NCI-H146 treated with DMSO at 0.1 percent for 48 hours (cell line): ENCODE measurements at regions not wholly inside any gene's neighbourhood (a gene's known extent, or its start where the extent isn't known, plus 50 kb on each side); places are given as distances from the start of the nearest gene placed in this dataset.
"Not testable (repeated sequence)": the region's sequence is repeated elsewhere in the genome, so short reads cannot be mapped to it uniquely, and the experiment has no call there.

ENCODE experiments used
- DNase-seq: peaks from one replicate; lab custom pipeline; 2025; ENCODE audit not compliant: unreplicated experiment; lab: John Stamatoyannopoulos, UW

DNA sequence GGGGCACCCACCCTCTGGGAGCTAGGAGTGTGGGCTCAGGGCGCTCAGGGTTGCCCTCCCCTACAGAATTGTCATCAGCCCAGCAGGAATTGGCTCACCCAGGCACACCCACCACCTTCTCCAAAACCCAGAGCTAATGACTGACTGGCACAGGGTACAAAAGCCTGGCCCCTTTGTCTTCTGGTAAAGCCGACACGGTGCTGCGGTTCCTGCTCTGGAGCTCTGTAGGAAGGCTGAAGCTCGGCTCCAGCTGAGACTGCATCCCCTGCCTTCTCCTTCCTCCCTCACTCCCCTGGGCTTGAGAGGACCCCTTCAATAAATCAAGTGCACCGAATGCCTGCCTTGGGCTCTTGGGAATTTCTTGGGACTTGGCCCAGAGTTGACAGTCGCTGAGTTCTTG lies 117.9 kb upstream of the EEPD1 start:
- DNase-seq: no peak

DNA sequence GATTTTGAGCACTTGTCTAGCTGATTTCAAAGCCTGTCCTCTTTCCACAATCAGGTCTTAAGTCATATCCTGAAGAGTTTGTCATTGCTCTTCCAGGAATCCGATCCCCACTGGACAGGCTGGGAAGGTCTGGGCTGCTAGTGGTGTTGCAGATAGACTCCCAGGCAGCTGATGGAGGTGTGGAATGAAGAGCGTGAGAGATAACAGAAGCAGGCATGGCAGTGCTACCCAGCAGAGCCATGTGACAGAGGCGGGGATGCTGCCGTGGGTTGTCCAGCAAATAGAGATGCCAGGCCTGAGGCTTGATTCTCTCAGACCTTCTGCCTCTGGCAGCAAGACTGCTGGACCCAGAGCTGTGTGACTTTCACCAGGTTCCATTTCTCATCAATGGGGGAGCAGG lies 116.5 kb upstream of the EEPD1 start:
- DNase-seq: no peak

DNA sequence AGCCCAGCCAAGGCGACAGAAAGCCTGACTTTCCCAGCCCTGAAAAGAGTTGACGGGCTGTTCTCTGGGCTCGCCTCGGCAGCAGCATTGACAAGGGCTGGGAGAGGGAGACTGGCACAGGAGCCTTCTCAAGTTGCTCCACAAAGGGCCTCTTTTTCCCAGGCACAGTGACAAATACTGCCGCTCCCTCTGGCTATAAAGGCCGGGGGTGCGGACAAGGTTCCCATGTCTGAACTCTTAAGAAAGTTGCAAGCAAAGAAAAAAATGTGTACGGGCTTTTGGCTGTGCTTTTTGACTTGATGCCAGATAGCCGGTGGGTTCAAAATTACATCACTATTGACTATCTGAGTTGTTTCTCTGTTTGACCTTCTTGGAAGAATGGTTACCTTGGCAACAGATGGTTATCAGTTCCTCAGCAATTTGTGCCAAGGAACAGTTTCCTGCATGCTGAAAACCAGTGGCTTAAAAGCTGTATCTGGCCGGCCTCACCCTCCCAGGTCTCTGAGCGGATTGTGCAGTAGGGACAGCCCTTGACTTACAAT lies 115.9 kb upstream of the EEPD1 start:
- peak; percentile 45 for DNase-seq

DNA sequence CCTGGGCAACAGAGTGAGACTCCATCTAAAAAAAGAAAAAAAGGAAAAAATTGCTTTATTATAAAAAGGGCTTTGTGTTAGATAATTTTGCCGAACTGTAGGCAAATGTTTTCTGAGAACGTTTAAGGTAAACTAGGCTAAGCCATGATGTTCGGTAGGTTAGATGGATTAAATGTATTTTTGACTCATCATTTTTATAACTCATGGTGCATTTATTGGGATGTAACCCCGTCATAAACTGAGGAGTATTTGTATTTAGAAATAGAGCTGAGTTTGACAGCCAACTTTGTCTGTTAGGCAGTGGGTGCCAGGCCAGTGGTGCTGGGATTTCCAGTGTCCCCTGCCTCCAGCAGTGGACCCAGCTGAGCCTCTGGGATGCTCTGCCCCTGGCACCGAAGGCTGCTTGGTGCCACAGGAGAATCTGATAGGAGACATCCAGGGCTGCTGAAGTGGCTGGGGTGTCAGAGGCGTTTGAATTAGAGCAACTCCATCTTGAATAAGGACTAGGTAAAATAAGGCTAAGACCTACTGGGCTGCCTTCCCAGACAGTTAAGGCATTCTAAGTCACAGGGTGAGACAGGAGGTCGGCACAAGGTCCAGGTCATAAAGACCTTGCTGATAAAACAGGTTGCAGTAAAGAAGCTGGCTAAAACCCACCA lies 114.9 kb upstream of the EEPD1 start:
- DNase-seq: no peak

DNA sequence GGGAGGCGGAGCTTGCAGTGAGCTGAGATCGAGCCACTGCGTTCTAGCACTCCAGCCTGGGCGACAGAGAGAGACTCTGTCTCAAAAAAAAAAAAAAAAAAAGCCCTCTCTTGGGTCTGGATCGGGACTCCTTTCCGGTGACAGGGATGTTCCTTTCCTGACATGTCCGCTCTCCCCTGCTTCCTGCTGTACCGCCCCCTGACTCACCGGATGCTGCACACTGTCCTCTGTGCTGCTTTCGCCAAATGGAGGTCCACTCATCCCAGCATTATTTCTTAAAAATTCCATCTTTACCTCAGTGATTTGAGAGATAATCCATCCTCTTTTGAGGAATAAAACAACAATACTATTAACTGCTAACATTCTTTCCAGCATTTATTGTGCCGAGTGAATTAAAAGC lies 113.8 kb upstream of the EEPD1 start:
- no peak for DNase-seq

DNA sequence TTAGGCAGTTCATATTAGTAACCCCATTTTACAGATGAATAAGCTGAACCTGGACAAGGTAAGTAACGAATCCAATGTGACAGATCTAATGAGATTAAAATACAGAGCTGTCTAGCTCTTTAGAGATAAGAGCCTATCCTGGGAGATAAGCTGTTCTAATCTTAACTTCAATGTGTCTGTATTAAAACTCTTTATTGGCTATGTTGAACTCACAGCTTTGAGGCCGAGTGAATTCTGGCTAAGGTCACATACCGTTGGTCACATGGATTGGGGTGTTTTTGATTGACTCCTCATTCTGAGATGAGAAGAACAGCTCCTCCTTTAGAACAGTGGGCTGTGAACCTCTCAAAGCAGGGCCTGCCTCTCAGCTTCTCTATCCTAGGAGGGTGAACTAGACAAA lies 113.4 kb upstream of the EEPD1 start:
- no peak for DNase-seq

DNA sequence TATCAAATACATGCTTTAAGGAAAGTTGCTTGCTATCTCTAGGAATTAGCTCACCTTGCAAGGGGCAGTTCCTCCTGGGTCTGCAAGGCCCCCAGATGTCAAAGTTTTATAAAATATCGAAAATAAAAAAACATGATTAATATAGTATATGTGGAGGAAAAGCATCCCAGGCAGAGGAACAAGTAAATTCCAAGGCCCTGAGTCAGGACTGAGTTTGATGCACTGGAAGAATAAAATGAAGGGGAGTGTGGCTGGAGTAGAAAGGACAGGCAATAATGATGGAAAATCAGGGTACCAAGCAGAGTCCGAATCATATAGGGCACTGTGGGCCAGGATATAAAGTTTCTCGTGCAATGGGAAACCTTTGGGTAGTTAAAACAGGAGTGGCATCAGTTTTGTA lies 112.4 kb upstream of the EEPD1 start:
- no peak for DNase-seq

DNA sequence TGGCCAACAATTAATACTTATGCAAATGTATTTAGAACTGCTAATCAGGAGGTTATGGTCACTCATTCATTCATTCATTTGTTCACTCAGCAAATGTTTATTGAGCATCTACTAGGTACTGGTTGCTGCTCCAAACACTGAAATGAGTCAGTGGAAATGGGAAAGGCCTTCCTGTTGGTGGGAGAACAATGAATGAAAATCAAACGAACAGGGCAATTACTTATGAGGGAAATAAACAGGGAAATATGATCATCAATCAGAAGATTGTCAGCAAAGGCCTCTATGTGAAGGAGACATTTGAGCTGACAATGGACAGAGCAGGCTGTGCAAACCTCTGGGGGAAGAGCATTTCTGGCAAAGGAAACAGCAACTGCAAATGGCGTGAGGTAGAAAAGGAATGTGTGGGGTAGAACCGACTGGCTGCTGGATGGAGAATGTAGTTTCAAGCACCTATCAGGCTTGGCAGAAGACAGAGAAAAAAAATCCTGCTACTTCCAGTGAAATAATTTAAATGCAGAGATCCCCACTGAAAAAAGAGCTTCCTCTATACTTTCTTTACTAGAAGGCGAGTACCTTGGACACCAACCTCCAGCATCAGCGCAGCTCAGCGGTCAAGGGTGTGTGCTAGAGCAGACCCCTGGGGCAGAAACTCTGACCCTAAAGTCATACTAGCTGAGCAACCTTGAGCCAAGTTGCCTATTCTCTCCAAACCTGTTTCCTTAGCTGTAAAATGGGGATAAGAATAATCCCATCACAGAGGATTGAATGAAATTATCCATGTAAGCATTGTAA lies 108.8 kb upstream of the EEPD1 start:
- DNase-seq: no peak

DNA sequence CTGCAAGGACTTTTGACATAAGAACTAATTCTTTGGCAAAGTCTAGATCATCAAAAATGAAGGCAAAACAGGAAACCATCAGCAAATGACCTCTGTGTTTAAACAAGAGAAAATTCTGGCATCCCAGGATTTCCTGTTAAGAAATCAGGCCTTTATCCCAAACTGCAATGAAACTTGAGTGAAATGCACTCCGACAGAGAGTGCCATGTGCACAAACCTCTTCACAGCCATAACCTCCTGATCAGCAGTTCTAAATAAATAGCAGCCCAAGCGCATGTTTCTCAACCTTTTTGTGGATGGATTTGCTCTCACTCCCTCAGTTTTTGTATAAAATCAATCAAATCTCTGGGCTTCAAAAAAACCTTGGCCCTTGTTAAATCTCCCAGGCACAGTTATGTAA lies 107.7 kb upstream of the EEPD1 start:
- no peak for DNase-seq

DNA sequence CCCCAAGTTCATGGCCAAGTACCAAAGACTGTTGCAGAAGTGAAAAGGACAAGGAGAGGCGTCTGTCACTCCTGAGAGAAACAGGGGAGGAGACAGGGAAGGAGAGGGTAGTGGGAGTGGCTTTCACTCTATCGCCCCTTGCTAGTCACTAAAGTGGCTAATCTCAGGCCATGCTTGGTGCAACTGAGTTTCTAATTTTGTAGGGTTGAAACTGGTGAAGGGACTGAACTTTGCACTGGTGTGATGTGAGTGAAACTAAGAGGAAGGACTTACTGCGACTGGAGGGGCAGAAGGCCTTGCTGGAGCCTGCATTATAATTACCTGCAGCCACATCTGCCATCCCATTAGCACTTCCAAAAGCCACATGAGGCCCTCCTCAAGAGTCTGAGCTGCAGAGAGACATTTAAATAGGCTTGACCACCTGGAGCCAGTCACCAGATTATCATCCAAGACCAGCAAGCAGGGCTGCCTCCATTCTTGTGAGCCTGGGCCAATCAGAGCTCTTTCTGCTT lies 107.2 kb upstream of the EEPD1 start:
- DNase-seq: no peak

DNA sequence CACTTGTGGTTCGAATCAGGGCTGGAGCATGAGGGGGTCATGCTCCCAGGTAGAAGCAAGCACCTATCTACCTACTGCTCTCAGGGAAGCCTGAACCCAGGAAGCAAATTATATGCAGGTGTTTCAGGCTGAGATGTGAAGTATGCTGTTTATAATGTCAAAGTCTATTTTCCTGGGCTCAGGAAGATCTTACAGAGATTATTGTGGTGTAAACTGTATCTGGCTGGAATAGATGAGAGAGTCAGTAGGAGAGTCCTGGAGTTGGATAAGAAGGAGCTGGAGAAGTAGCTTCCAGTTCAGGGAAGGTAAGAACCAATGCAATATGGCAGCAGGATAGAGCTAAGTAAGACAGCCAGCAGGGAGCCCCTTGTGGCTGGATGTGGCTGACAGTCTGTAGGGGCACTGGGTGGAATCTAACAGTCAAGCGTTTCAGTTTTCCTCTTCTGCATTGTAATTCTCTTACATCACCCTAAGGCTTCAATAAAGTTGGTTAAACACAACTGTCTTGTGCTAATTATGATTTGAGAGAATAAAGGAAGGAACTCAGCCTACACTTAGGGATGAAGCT lies 105.9 kb upstream of the EEPD1 start:
- DNase-seq: peak; percentile 28

DNA sequence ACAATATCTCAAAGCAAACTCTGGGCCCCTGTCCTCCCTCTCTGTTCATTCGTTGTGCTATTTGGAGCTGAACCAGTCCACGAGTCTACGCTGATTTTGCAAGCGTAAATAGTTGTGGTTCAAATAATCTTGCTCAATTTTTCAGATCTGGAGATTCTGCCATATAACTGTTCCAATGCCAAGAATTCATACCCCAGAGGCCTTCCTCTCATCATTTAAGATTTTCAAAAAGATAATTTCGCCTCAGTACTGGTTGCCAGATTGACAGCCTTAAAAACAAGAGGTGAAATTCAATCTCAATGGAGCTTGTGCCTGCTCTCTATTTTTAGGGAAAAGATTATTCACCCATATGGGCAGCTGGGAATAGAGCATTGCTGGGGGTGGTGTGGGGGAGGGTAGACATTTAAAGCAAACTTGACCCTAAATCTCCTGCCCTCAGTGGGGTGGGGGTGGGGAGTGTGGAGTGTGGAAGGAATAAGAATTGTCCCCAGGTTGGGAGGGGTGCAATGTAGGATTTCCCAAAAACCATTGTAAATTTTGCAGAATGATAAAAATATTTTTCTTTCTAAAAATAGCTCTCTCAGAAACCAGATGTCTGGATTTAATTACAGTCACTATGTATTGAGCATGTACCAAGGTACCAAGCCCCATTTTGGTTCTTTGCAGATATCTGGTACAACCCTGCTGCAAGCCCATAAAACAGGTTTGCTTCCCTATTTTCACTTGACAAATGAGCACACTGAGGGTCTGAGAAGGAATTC lies 104.7 kb upstream of the EEPD1 start:
- DNase-seq: no peak

DNA sequence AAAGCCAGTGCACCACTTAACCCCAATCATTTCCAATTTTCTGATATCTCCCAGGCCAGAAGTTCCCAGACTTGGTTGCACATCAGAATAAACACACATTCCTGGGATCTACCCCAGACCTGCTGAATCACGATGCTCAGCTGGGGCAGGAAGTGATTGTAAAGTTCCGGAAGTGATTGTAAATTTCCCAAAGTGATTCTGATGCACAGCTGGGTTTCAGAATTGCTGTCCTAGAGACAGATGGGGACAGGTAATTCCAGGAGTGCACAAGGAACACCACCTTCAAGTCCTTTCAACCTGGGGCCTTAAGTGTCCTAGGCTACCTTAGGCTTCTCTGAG lies 104.2 kb upstream of the EEPD1 start:
- DNase-seq: no peak

DNA sequence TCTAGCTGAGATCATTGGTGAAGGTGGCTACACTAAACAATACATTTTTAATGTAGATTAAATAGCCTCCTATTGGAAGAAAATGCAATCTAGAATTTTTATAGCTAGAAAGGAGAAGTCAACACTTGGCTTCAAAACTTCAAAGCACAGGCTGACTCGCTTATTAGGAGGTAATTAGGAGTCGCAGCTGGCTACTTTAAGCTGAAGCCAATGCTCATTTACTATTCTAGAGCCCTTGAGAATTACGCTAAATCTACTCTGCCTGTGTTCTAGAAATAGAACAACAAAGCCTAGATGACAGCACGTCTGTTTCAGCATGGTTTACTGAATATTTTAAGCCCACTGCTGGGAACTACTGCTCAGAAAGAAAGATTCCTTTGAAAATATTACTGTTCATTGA lies 101.6 kb upstream of the EEPD1 start:
- no peak for DNase-seq

DNA sequence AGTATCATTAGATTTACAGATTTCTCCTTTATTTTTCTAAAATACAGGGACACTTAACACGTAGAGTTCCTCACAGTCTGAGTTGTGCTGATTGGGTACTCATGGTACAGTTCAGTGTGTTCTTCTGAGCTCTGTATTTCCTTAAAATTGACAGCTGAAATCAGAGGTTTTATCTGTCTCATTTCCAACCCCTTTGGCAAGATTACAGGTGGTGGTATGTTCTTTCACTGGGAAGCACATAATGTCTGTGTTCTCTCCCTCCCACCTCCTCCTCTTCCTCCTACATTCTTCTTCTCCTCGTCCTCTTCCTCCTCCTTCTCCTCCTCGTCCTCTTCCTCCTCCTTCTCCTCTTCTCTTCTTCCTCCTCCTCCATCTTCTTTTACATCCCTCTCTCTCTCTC lies 99.5 kb upstream of the EEPD1 start:
- no peak for DNase-seq

DNA sequence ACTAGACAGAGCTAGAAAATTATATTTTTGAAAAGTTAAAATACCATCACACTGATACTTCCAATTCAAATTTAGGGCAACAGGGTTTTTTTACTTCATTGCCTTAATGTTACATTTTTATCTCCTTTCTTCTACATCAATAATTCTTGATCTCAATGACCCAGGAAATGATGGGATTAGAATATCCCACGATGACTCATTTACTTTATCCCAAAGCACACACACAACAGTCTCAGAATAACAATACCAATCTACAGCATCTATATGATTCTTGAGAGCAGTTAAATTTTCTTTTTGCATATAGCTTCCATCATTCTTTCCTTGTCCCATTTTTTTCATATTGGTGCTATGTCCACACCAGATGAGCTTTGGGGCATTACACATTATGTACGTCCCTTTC lies 98.4 kb upstream of the EEPD1 start:
- DNase-seq: no peak

DNA sequence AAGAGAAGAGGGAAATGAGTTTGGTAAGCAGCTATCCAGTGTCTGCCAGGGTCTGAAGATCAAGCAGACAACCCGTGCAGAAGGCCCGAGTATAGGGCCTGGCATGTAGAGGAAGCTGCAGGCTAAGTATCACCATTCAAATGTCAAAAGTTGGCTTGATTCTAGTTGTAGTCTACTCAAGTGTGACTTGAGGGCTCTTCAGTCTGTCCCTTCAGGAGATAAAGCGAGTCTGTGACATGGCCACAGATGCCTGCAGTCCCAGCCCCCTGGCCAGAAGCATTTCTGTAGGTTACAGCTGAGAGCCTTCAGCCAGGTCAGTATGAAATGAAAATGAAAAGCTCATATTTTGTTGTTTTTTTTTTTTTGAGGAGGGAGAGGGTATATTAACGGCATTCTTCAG lies 97.8 kb upstream of the EEPD1 start:
- DNase-seq: no peak

DNA sequence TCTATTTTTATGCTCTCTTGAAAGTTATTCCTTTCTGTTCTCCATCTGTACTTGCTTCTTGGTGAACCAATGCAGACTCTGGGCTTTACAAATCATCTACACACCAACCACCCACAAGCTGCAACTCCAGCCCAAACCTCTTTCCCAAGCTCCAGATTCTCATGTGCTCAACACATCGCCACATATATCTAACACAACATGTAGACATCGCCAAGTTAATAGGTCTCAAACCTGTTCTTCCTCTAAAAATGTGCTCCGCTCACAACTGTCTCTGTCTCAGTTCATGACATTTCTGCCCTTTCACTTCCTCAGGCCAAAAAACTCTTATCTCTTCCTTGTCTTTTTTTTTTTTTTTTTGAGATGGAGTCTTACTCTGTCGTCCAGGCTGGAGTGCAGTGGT lies 95.7 kb upstream of the EEPD1 start:
- no peak for DNase-seq

DNA sequence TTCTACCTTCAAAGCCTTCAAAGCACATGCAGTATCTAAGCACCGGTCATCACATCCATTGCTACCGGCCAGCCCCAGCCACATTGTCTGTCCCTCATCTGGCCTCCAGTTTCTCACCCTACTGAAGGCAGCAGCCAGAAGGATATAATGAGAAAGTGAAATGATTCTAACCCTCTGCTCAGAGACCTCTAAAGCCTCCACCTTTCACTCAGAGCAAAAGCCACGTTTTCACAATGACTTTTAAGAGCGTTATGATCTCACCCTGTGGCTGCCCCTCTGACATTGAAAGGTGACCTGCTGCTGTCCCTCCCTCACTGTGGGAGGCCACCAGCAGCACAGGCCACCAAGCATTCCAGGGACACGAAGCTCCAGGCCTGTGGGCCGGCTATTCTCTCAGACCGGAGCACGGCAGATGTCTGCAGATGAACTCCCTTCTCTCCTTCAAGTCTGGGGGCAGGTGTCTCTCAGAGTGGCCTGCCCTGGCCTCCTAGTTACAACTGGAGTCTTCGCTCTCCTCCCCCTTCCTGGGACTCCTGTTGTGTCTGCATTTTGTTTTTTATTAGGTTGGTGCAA lies 94.9 kb upstream of the EEPD1 start:
- no peak for DNase-seq

DNA sequence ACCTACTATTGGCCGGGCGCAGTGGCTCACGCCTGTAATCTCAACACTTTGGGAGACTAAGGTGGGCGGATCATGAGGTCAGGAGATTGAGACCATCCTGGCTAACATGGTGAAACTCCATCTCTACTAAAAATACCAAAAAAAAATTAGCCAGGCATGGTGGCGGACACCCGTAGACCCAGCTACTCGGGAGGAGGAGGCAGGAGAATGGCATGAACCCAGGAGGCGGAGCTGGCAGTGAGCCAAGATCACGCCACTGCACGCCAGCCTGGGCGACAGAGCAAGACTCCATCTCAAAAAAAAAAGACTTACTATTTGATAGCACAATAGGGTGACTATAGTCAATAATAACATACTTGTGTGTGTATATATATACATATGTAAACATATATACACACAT lies 92.7 kb upstream of the EEPD1 start:
- not testable (repeated sequence) for DNase-seq

DNA sequence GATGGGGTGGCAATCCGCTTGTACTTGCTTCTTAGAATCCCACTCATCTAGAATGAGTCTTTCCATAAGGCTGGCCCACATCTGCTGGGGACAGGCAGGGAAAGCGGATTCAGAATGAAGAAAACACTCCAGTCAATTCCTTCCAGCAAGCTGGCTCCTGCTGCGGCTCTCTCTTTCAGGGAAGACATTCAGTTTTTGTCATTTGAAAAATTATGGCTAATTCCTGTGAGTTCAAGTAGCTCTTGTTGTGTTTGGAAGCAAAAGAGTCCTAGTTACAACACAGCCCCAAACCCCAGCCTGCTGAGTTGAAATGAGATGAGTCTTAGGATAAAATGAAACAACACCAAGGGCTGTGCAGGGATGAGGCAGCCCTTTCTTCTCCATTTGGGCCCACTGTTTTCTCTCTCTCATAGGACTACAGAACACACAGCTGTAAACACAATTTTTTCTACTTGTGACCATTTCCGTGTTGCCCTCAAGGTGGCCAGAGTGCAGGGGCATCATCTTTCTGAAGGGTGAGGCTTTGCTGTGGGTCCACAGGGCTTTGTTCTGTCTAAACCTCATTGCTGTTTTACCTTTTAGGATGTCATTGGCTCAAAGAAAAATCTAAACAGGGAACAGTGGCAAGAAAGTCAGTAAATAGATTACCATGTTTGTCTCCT lies 90.8 kb upstream of the EEPD1 start:
- DNase-seq: no peak
